ENCODE measurements at regions not wholly inside any gene's neighbourhood (a gene's known extent, or its start where the extent isn't known, plus 50 kb on each side); places are given as distances from the start of the nearest gene placed in this dataset.
"Not testable (repeated sequence)": the region's sequence is repeated elsewhere in the genome, so short reads cannot be mapped to it uniquely, and the experiment has no call there.

- no peak for DNase-seq (ENCODE audit: low read depth in 2 of 2)
Observed at GRCh38 chr5:2110934-2111462, 228.3 kb upstream of the IRX4 start.

GRCh38 chr5:2110137-2110933 is 227.6 kb upstream of the IRX4 start:
- no peak for DNase-seq (ENCODE audit: low read depth in 2 of 2)

- DNase-seq (ENCODE audit: low read depth in 2 of 2), result no peak
Observed at GRCh38 chr5:2109566-2109965, 226.8 kb upstream of the IRX4 start.

GRCh38 chr5:2106721-2107120 is 224.0 kb upstream of the IRX4 start:
- no peak for DNase-seq (ENCODE audit: low read depth in 2 of 2)

- DNase-seq (ENCODE audit: low read depth in 2 of 2), result peak; percentile 55 to 83
Observed at GRCh38 chr5:2105141-2105540, 222.4 kb upstream of the IRX4 start.

GRCh38 chr5:2103940-2104339 is 221.2 kb upstream of the IRX4 start:
- DNase-seq (ENCODE audit: low read depth in 2 of 2), result no peak

GRCh38 chr5:2102819-2103776 is 220.4 kb upstream of the IRX4 start:
- DNase-seq (ENCODE audit: low read depth in 2 of 2), result peak in 1 of 2 donors; percentile 17

- no peak for DNase-seq (ENCODE audit: low read depth in 2 of 2)
Observed at GRCh38 chr5:2101685-2102084, 219.0 kb upstream of the IRX4 start.

GRCh38 chr5:2096887-2097505 is 214.3 kb upstream of the IRX4 start:
- DNase-seq (ENCODE audit: low read depth in 2 of 2), result no peak

- DNase-seq (ENCODE audit: low read depth in 2 of 2), result no peak
Observed at GRCh38 chr5:2095011-2095410, 212.3 kb upstream of the IRX4 start.

GRCh38 chr5:2094616-2094995 is 211.9 kb upstream of the IRX4 start:
- peak in 1 of 2 donors; percentile 5 for DNase-seq (ENCODE audit: low read depth in 2 of 2)

GRCh38 chr5:2093859-2094615 is 211.3 kb upstream of the IRX4 start:
- peak; percentile 79 to 83 for DNase-seq (ENCODE audit: low read depth in 2 of 2)

- no peak for DNase-seq (ENCODE audit: low read depth in 2 of 2)
Observed at GRCh38 chr5:2091921-2092320, 209.2 kb upstream of the IRX4 start.

- DNase-seq (ENCODE audit: low read depth in 2 of 2), result no peak
Observed at GRCh38 chr5:2087980-2088379, 205.3 kb upstream of the IRX4 start.

- no peak for DNase-seq (ENCODE audit: low read depth in 2 of 2)
Observed at GRCh38 chr5:2075365-2075764, 192.6 kb upstream of the IRX4 start.

- DNase-seq (ENCODE audit: low read depth in 2 of 2), result no peak
Observed at GRCh38 chr5:2071562-2071961, 188.8 kb upstream of the IRX4 start.

- peak in 1 of 2 donors; percentile 49 for DNase-seq (ENCODE audit: low read depth in 2 of 2)
Observed at GRCh38 chr5:2070787-2071186, 188.1 kb upstream of the IRX4 start.

GRCh38 chr5:2068531-2068930 is 185.8 kb upstream of the IRX4 start:
- DNase-seq (ENCODE audit: low read depth in 2 of 2), result no peak

GRCh38 chr5:2066373-2066772 is 183.6 kb upstream of the IRX4 start:
- no peak for DNase-seq (ENCODE audit: low read depth in 2 of 2)

GRCh38 chr5:2063380-2063779 is 180.7 kb upstream of the IRX4 start:
- DNase-seq (ENCODE audit: low read depth in 2 of 2), result not testable (repeated sequence)

- DNase-seq (ENCODE audit: low read depth in 2 of 2), result no peak
Observed at GRCh38 chr5:2052687-2053086, 170.0 kb upstream of the IRX4 start.
